ENCODE measurements at regions not wholly inside any gene's neighbourhood (a gene's known extent, or its start where the extent isn't known, plus 50 kb on each side); places are given as distances from the start of the nearest gene placed in this dataset.

GRCh38 chr13:79917628-79918027 lies 423.3 kb downstream of the SPRY2 start:
- Mint-ChIP-seq H3K9me3 (ENCODE audit: low read depth) (peaks cover 9% of the 10 kb centered on the region), H3K27ac (no peak overlapping the region), H3K36me3 (no peaks in the 10 kb centered on the region), H3K4me3 (no peak overlapping the region), H3K4me1 (ENCODE audit: low read depth) (no peaks in the 10 kb centered on the region), H3K27me3 (no peaks in the 10 kb centered on the region)

DNA sequence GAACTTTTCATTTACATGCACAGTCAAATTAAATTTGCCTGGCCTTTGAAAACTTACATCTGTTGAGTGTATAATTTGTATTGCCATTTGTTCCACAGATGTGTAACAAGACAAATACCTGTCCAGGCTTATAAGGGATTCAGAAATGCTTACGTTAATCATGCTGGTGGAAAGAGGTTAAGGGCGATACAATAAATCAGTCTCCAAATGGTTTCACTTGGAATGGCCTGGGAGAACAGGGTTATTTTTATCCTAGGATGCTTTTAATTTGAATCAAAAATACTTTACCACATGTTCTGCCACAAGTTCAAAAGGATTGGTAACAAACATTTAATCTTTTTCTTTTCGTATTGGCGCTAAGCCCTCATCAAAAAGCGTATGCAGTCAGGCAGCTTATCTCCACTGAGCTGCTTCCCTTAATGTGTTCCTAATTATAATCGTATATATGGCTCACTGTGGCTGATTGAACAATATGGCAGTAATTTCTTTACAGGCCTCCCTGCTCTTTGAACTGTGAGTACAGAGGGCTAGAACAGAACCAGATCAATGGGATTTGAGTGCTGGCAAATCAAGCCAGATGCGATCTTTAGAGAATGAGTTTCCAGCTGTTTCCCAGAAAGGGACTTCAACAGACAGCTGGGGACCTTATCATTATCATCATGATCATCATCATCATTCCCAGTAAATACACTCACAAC lies 425.7 kb downstream of the SPRY2 start:
- H3K9me3 Mint-ChIP-seq (ENCODE audit: low read depth) = peaks cover 3% of the 10 kb centered on the region
- no peaks in the 10 kb centered on the region for H3K27me3 Mint-ChIP-seq
- no peaks in the 10 kb centered on the region for H3K36me3 Mint-ChIP-seq
- H3K27ac Mint-ChIP-seq = no peak overlapping the region
- no peaks in the 10 kb centered on the region for H3K4me1 Mint-ChIP-seq (ENCODE audit: low read depth)
- H3K4me3 Mint-ChIP-seq = no peak overlapping the region

GRCh38 chr13:79913141-79913827 lies 427.6 kb downstream of the SPRY2 start:
- H3K27me3 Mint-ChIP-seq = no peaks in the 10 kb centered on the region
- H3K4me3 Mint-ChIP-seq = no peak overlapping the region
- H3K27ac Mint-ChIP-seq = no peak overlapping the region
- H3K9me3 Mint-ChIP-seq (ENCODE audit: low read depth) = peaks cover 3% of the 10 kb centered on the region
- no peaks in the 10 kb centered on the region for H3K4me1 Mint-ChIP-seq (ENCODE audit: low read depth)
- H3K36me3 Mint-ChIP-seq = no peaks in the 10 kb centered on the region

- no peaks in the 10 kb centered on the region for H3K4me1 Mint-ChIP-seq (ENCODE audit: low read depth)
- H3K9me3 Mint-ChIP-seq (ENCODE audit: low read depth) = peaks cover 3% of the 10 kb centered on the region
- H3K36me3 Mint-ChIP-seq = no peaks in the 10 kb centered on the region
- no peaks in the 10 kb centered on the region for H3K27me3 Mint-ChIP-seq
- no peak overlapping the region for H3K27ac Mint-ChIP-seq
- no peak overlapping the region for H3K4me3 Mint-ChIP-seq
Observed at GRCh38 chr13:79912403-79912802, 428.5 kb downstream of the SPRY2 start.

DNA sequence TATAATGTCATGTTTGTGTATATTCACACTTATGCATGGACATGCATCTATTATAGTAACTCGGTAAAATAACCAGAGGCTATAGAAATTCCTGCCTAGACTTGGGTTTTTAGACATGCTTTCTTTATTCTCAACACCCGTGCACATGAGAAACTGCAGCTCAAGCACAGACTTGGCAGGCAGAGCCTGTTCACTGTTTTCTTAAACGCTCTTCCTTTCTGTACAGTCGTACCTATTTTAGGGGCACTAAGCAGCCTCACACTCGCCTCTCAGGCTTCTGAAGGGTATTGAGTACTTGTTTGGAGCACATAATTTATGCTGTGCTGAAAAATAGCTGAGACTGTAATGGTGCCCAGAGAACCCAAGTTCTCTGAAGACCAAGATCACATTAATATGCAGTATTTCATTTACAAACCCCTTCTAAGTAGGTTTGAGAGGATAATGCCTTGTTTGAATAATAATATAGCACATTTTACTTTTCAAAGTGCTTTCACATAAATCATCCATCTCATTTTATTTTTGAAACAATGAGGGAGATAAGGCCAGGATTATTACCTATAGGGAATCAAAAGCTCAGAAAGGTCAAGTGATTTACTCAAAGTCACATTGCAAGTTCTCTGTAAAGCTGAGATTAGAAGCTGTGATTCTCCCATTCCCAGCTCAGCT lies 429.9 kb downstream of the SPRY2 start:
- H3K9me3 Mint-ChIP-seq (ENCODE audit: low read depth) = peaks cover 3% of the 10 kb centered on the region
- H3K36me3 Mint-ChIP-seq = no peaks in the 10 kb centered on the region
- no peak overlapping the region for H3K27ac Mint-ChIP-seq
- H3K4me1 Mint-ChIP-seq (ENCODE audit: low read depth) = no peaks in the 10 kb centered on the region
- H3K4me3 Mint-ChIP-seq = no peak overlapping the region
- peaks cover 1% of the 10 kb centered on the region for H3K27me3 Mint-ChIP-seq

GRCh38 chr13:79909644-79910043 lies 428.7 kb downstream of the NDFIP2 start:
- no peaks in the 10 kb centered on the region for H3K4me1 Mint-ChIP-seq (ENCODE audit: low read depth)
- peaks cover 1% of the 10 kb centered on the region for H3K27me3 Mint-ChIP-seq
- peaks cover 3% of the 10 kb centered on the region for H3K9me3 Mint-ChIP-seq (ENCODE audit: low read depth)
- no peak overlapping the region for H3K4me3 Mint-ChIP-seq
- no peaks in the 10 kb centered on the region for H3K36me3 Mint-ChIP-seq
- no peak overlapping the region for H3K27ac Mint-ChIP-seq

- Mint-ChIP-seq H3K4me3 (no peak overlapping the region), H3K27ac (no peak overlapping the region), H3K9me3 (ENCODE audit: low read depth) (no peaks in the 10 kb centered on the region), H3K4me1 (ENCODE audit: low read depth) (no peaks in the 10 kb centered on the region), H3K27me3 (peaks cover 2% of the 10 kb centered on the region), H3K36me3 (no peaks in the 10 kb centered on the region)
Observed at GRCh38 chr13:79908381-79908780, 427.4 kb downstream of the NDFIP2 start.

- Mint-ChIP-seq H3K36me3 (no peaks in the 10 kb centered on the region), H3K27me3 (peaks cover 2% of the 10 kb centered on the region), H3K9me3 (ENCODE audit: low read depth) (no peaks in the 10 kb centered on the region), H3K4me3 (no peak overlapping the region), H3K27ac (no peak overlapping the region), H3K4me1 (ENCODE audit: low read depth) (no peaks in the 10 kb centered on the region)
Observed at GRCh38 chr13:79907527-79907926, 426.6 kb downstream of the NDFIP2 start.

DNA sequence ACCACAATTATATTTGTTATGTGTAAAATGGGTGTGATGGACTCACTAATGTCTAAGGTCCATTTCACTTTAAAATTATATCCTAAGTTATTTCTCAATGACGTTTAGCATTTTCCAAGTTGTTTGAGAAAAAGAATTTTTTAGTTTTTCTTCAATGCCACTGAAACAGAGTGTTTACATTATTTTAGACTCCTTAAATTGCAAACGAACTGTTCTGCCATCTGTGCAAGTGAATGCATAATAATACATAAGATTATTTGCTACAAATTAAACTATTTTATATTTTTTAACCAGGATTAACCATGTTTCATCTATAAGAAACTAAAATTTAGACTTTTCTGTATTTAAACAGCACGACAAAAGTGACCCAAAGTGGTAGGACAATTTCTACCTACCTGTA lies 425.4 kb downstream of the NDFIP2 start:
- Mint-ChIP-seq H3K9me3 (ENCODE audit: low read depth) (no peaks in the 10 kb centered on the region), H3K27me3 (peaks cover 2% of the 10 kb centered on the region), H3K36me3 (no peaks in the 10 kb centered on the region), H3K4me3 (no peak overlapping the region), H3K27ac (no peak overlapping the region), H3K4me1 (ENCODE audit: low read depth) (no peaks in the 10 kb centered on the region)

- no peak overlapping the region for H3K27ac Mint-ChIP-seq
- H3K27me3 Mint-ChIP-seq = peaks cover 2% of the 10 kb centered on the region
- H3K4me1 Mint-ChIP-seq (ENCODE audit: low read depth) = no peaks in the 10 kb centered on the region
- no peaks in the 10 kb centered on the region for H3K9me3 Mint-ChIP-seq (ENCODE audit: low read depth)
- no peaks in the 10 kb centered on the region for H3K36me3 Mint-ChIP-seq
- no peak overlapping the region for H3K4me3 Mint-ChIP-seq
Observed at GRCh38 chr13:79905018-79905417, 424.1 kb downstream of the NDFIP2 start.

GRCh38 chr13:79904581-79904980 lies 423.6 kb downstream of the NDFIP2 start:
- no peak overlapping the region for H3K27ac Mint-ChIP-seq
- H3K4me1 Mint-ChIP-seq (ENCODE audit: low read depth) = no peaks in the 10 kb centered on the region
- H3K36me3 Mint-ChIP-seq = no peaks in the 10 kb centered on the region
- H3K9me3 Mint-ChIP-seq (ENCODE audit: low read depth) = no peaks in the 10 kb centered on the region
- no peak overlapping the region for H3K4me3 Mint-ChIP-seq
- peaks cover 2% of the 10 kb centered on the region for H3K27me3 Mint-ChIP-seq

GRCh38 chr13:79901336-79901735 lies 420.4 kb downstream of the NDFIP2 start:
- no peak overlapping the region for H3K4me3 Mint-ChIP-seq
- no peak overlapping the region for H3K27ac Mint-ChIP-seq
- H3K36me3 Mint-ChIP-seq = no peaks in the 10 kb centered on the region
- H3K9me3 Mint-ChIP-seq (ENCODE audit: low read depth) = no peaks in the 10 kb centered on the region
- H3K4me1 Mint-ChIP-seq (ENCODE audit: low read depth) = no peaks in the 10 kb centered on the region
- peaks cover 1% of the 10 kb centered on the region for H3K27me3 Mint-ChIP-seq

- Mint-ChIP-seq H3K36me3 (no peaks in the 10 kb centered on the region), H3K4me1 (ENCODE audit: low read depth) (no peaks in the 10 kb centered on the region), H3K4me3 (no peak overlapping the region), H3K9me3 (ENCODE audit: low read depth) (no peaks in the 10 kb centered on the region), H3K27ac (no peak overlapping the region), H3K27me3 (peaks cover 1% of the 10 kb centered on the region)
Observed at GRCh38 chr13:79900356-79900755, 419.4 kb downstream of the NDFIP2 start.

DNA sequence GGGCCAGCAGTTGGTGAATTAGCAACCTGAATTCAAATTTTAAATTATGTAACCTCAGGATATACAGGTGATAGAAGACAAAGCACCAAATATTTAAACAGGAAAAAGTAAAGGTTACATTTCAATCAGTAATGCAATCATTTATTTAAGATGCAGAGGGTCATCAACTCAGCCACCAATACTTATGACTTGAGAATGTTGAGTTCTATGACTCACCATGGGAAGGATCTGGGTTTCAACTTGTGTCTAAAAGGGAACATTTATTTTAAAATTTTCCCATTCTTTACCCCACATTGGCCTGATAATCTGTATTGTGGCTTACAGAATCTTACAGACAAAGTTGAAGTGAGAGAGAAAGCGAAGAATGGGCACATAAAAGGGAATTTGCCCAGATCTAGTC lies 418.0 kb downstream of the NDFIP2 start:
- Mint-ChIP-seq H3K27ac (no peak overlapping the region), H3K4me3 (no peak overlapping the region), H3K36me3 (no peaks in the 10 kb centered on the region), H3K27me3 (no peaks in the 10 kb centered on the region), H3K9me3 (ENCODE audit: low read depth) (no peaks in the 10 kb centered on the region), H3K4me1 (ENCODE audit: low read depth) (no peaks in the 10 kb centered on the region)

DNA sequence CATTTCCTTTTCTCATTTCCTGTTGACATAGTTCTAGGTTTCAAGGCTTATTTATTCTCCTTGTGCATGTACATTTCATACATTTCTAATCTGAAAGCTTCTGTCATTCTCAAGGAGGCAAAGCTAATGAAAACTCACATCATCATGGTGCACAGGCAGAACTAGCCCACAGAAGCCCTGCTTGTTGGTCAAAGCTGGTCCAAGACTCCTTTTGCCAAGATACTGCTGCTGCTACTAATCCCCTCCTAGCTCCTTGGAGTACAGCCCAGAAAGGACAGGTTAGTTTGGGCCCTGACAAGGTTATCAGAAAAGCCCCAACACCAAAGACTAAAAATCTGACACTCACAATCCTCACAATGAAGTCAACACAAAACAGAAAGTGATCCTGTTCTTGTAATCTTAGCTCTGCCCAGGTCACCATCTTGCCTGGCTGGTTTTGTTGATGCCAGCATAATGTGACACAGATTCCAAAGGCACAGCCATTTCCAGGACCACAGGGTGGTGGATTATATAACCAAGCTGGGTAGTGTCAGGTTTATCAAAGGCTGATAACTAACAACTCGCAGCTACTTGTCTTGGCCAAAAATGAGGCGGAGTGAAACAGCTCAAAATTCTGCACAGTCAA lies 417.4 kb downstream of the NDFIP2 start:
- Mint-ChIP-seq H3K4me3 (no peak overlapping the region), H3K4me1 (ENCODE audit: low read depth) (no peaks in the 10 kb centered on the region), H3K9me3 (ENCODE audit: low read depth) (no peaks in the 10 kb centered on the region), H3K27me3 (no peaks in the 10 kb centered on the region), H3K27ac (no peak overlapping the region), H3K36me3 (no peaks in the 10 kb centered on the region)

Measured in activated naive CD8-positive, alpha-beta T cell (primary cell).